ENCODE measurements at regions not wholly inside any gene's neighbourhood (a gene's known extent, or its start where the extent isn't known, plus 50 kb on each side); places are given as distances from the start of the nearest gene placed in this dataset.
"Not testable (repeated sequence)": the region's sequence is repeated elsewhere in the genome, so short reads cannot be mapped to it uniquely, and the experiment has no call there.

GRCh38 chr3:34852844-34853439 is 786.4 kb upstream of the ARPP21 start:
- DNase-seq = no peak

- no peak for DNase-seq
Measured at GRCh38 chr3:34856081-34856947, 783.0 kb upstream of the ARPP21 start.

GRCh38 chr3:34858067-34858660 is 781.2 kb upstream of the ARPP21 start:
- DNase-seq = no peak

- DNase-seq = no peak
Measured at GRCh38 chr3:34859746-34860145, 779.6 kb upstream of the ARPP21 start.

DNA sequence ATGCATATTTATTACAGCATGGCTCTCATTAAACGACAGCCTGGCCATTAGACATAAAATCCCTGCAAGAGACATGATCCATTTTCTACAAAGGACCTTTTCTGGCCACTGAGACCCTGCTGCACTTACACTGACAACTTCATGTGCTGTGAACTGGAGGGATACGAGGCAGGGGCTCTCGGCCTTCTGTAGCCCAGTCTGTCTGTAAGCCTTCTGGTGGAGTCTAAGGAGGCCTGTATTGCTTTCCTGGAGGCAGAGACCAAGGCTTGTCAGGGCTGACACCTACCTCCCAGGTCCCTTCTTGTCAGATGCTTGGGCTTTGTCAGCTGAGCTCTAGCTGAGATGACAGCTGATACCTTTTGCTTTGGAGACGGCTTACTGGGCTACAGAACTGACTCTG is 776.9 kb upstream of the ARPP21 start:
- no peak for DNase-seq

- DNase-seq = no peak
Measured at GRCh38 chr3:34863485-34863884, 775.8 kb upstream of the ARPP21 start.

DNA sequence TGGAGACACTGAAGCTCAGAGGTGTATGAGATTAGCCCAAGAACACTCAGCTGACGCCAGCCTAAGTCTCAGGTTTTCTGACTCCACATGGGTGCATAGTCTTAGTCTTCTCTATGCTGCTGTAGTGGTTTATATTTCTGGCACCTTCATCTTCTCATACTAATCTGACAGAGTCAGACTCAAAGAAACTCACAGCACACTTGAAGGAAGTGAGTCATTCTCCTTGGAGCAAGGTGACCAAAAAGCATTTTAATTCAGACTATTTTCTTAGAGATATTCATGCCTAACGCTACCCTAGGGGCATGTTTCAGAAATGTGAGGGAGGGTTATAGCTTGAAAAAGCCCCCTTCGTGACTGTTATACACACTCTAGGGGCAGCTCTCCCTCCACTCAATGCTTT is 775.3 kb upstream of the ARPP21 start:
- DNase-seq = no peak

- DNase-seq = no peak
Measured at GRCh38 chr3:34865346-34865745, 774.0 kb upstream of the ARPP21 start.

DNA sequence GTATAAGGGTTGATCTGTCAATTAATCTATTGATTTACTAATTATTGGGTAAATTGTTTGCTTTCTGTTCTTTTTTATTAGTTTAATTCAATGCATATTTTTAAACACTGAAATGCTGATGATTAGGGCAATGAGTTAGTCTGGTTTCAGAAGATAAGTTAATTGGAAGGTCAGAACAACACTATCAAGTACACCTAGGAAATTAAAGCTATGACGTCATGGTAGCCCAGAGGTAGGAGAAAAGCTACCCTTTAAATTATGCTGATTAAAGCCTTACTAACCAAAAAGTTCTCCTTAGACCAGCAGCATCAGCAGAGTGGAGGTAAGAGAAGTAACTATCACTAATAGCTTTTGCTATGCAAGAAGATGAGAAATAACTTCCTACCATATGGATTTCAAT is 770.4 kb upstream of the ARPP21 start:
- DNase-seq = no peak

- DNase-seq = no peak
Measured at GRCh38 chr3:34869696-34870095, 769.6 kb upstream of the ARPP21 start.

- DNase-seq = no peak
Measured at GRCh38 chr3:34872406-34872805, 766.9 kb upstream of the ARPP21 start.

DNA sequence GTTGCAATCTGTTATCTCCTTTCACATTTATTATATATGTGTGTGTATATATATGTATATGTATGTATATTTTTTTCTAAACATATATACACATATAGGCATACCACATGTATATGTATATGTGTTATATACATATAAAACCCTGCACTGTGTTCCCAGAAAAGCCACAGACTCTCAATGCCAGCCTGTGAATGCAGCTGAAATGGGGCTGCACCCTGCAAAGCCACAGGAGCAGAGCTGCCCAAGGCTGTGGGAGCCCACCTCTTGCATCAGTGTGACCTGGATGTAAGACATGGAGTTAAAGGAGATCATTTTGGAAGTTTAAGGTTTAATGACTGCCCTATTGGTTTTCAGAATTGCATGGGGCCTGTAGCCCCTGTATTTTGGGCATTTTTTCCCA is 762.3 kb upstream of the ARPP21 start:
- no peak for DNase-seq

- DNase-seq = no peak
Measured at GRCh38 chr3:34878488-34878887, 760.8 kb upstream of the ARPP21 start.

- no peak for DNase-seq
Measured at GRCh38 chr3:34881026-34881425, 758.3 kb upstream of the ARPP21 start.

DNA sequence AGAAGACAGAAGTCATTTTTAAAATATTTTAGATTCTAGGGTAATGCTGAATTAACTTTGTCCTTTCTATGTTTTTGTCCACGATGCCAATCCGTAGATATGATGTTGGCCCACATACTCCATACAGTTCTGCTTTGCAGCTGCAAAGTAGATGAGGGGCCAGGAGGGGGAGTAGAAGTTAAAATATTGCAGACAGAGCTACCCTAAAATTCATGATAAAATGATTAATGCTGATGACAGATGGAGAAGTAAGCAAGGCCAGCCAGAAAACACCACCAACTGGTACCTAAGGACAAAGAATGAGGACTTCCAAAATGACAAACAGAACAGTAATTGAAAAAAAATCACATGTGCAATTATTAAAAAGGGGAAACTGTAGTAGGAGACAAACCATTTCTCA is 756.6 kb upstream of the ARPP21 start:
- DNase-seq = no peak

DNA sequence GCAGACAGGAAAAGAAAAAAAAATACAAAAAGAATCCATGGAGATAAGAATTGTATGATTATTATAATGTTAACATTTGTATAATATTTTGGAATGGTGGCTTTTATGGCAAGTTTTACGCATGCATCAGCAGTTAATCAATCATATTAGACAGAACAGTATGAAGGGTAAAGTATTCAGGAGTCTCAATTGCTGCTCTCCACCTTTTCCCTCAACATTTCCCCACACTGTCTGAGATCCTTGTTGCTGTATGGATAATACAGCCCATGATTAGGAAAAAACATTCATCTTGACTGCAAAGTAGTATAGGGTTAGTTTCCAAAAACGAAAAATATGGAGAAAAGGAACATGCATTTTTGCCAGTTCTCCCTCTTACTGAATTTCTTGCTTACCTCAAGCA is 755.3 kb upstream of the ARPP21 start:
- no peak for DNase-seq

DNA sequence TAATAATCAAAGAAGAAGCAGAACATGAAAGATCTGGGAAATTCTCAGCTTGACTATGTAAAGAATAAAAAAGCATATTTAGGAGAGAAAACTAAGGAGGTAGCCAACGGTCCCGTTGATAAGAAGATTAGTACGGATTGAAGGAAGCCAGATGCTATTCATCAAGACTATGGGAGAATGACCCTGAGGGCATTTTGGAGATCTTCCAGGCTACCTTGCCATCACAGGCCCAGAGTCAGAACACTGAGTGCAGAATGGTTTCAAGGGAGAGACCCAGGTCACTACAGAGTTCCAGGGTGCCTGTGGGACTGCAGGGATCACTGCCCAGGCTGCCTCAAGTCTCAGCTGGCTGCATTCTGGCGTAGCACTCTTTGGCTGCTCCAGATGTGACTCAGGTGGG is 752.9 kb upstream of the ARPP21 start:
- no peak for DNase-seq

DNA sequence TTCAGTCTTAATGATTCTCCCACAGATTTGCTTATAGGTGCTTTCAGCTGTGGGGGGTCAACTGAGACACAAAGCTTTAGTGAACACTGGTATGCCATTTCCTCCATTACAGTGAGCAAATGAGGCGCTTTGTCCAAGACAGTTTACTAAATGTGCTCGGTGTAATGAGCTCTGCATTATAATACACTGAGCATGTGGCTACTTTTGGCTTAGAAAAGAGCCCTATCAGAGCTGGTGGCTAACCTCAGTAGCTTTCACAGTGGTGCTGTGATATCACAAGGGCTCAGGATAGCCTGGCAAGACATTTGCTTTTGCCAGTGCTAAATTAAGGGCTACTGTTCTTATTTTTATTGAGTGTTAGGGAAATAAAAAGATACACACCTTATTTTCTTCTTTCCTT is 749.7 kb upstream of the ARPP21 start:
- DNase-seq = no peak

DNA sequence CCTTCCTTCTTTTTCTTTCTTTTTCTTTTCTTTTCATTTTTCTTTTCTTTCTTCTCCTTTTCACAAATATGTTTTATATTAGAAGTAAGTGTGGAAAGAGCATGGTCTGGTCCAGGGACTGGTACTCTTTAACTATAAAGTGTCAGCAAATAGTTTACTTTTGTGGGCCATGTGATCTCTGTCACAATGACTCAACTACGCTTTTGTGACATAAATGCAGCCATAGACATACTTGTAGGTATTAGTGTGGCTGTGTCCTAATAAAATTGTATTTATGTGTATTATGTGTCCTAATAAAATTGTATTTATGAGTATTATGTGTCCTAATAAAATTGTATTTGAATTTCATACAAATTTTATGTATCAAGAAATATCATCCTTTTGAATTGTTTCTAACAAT is 749.1 kb upstream of the ARPP21 start:
- no peak for DNase-seq

GRCh38 chr3:34891941-34892340 is 747.4 kb upstream of the ARPP21 start:
- DNase-seq = no peak

DNA sequence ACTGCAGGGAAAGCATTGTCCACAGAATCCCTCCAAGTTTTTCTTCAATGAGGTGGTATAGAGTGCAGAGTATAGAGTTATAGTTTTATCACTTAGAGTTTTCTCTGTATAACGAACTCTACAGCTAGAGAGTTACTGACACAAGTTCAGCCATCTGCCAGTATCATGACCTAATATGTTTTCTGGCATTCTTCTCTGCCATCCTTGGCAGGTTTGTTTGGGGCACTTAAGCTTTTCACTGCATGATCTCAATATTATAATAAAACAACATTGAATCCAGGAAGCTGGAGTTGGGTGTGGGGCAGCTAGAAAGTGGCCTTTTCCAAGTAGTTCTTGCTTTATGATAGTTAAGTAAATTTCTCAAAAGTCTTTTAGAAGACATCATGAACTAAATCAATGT is 743.5 kb upstream of the ARPP21 start:
- no peak for DNase-seq

DNA sequence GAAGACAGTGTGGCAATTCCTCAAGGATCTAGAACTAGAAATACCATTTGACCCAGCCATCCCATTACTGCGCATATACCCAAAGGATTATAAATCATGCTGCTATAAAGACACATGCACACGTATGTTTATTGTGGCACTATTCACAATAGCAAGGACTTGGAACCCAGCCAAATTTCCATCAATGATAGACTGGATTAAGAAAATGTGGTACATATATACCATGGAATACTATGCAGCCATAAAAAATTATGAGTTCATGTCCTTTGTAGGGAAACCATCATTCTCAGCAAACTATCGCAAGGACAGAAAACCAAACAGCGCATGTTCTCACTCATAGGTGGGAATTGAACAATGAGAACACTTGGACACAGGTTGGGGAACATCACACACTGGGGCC is 729.6 kb upstream of the ARPP21 start:
- DNase-seq = not testable (repeated sequence)

GRCh38 chr3:34919025-34919424 is 720.3 kb upstream of the ARPP21 start:
- DNase-seq = no peak

- DNase-seq = no peak
Measured at GRCh38 chr3:34920806-34921205, 718.5 kb upstream of the ARPP21 start.
